ENCODE measurements at regions not wholly inside any gene's neighbourhood (a gene's known extent, or its start where the extent isn't known, plus 50 kb on each side); places are given as distances from the start of the nearest gene placed in this dataset.

GRCh38 chr19:30303131-30303654 is 69.0 kb upstream of the ZNF536 start:
- no peaks in the 10 kb centered on the region for H3K4me1 Mint-ChIP-seq (ENCODE audit: low read depth)
- H3K27ac Mint-ChIP-seq, result no peak overlapping the region
- H3K27me3 Mint-ChIP-seq (ENCODE audit: low read depth), result no peaks in the 10 kb centered on the region
- no peak overlapping the region for H3K4me3 Mint-ChIP-seq
- no peaks in the 10 kb centered on the region for H3K9me3 Mint-ChIP-seq
- CTCF ChIA-PET, result no interaction called here
- no peaks in the 10 kb centered on the region for H3K36me3 Mint-ChIP-seq (ENCODE audit: low read depth)
- DNase-seq, result no peak
- intact Hi-C loops (cut with micrococcal nuclease), result no loop called here

GRCh38 chr19:30304540-30304939 is 67.6 kb upstream of the ZNF536 start:
- intact Hi-C loops (cut with micrococcal nuclease), result no loop called here
- no peaks in the 10 kb centered on the region for H3K27me3 Mint-ChIP-seq (ENCODE audit: low read depth)
- no peak for DNase-seq
- no peaks in the 10 kb centered on the region for H3K9me3 Mint-ChIP-seq
- no peak overlapping the region for H3K27ac Mint-ChIP-seq
- CTCF ChIA-PET, result interaction anchor here (0.6 kb wide), 1 partner anchor 312 kb away, joined by 3 read pairs; no protein-coding TSS in a partner anchor
- H3K4me1 Mint-ChIP-seq (ENCODE audit: low read depth), result no peaks in the 10 kb centered on the region
- no peaks in the 10 kb centered on the region for H3K36me3 Mint-ChIP-seq (ENCODE audit: low read depth)
- H3K4me3 Mint-ChIP-seq, result no peak overlapping the region

- Mint-ChIP-seq H3K36me3 (ENCODE audit: low read depth) (no peaks in the 10 kb centered on the region), H3K4me1 (ENCODE audit: low read depth) (no peaks in the 10 kb centered on the region), H3K4me3 (no peak overlapping the region), H3K27me3 (ENCODE audit: low read depth) (no peaks in the 10 kb centered on the region), H3K27ac (no peak overlapping the region), H3K9me3 (no peaks in the 10 kb centered on the region)
- DNase-seq, result no peak
- CTCF ChIA-PET, result no interaction called here
- intact Hi-C loops (cut with micrococcal nuclease), result no loop called here
Measured at GRCh38 chr19:30305346-30306060, 66.7 kb upstream of the ZNF536 start.

GRCh38 chr19:30307191-30307974 is 64.8 kb upstream of the ZNF536 start:
- Mint-ChIP-seq H3K36me3 (ENCODE audit: low read depth) (no peaks in the 10 kb centered on the region), H3K4me1 (ENCODE audit: low read depth) (no peaks in the 10 kb centered on the region), H3K27ac (no peak overlapping the region), H3K9me3 (no peaks in the 10 kb centered on the region), H3K27me3 (ENCODE audit: low read depth) (no peaks in the 10 kb centered on the region), H3K4me3 (no peak overlapping the region)
- DNase-seq, result no peak
- CTCF ChIA-PET, result no interaction called here
- intact Hi-C loops (cut with micrococcal nuclease), result no loop called here

GRCh38 chr19:30309176-30309575 is 63.0 kb upstream of the ZNF536 start:
- no peaks in the 10 kb centered on the region for H3K9me3 Mint-ChIP-seq
- H3K36me3 Mint-ChIP-seq (ENCODE audit: low read depth), result no peaks in the 10 kb centered on the region
- no peak for DNase-seq
- intact Hi-C loops (cut with micrococcal nuclease), result no loop called here
- no peak overlapping the region for H3K27ac Mint-ChIP-seq
- H3K4me1 Mint-ChIP-seq (ENCODE audit: low read depth), result no peaks in the 10 kb centered on the region
- CTCF ChIA-PET, result interaction anchor here (0.6 kb wide), 1 partner anchor 17 kb away, joined by 4 read pairs; no protein-coding TSS in a partner anchor
- no peak overlapping the region for H3K4me3 Mint-ChIP-seq
- H3K27me3 Mint-ChIP-seq (ENCODE audit: low read depth), result no peaks in the 10 kb centered on the region

- Mint-ChIP-seq H3K4me3 (no peak overlapping the region), H3K9me3 (peaks cover 2% of the 10 kb centered on the region), H3K36me3 (ENCODE audit: low read depth) (no peaks in the 10 kb centered on the region), H3K27ac (no peak overlapping the region), H3K4me1 (ENCODE audit: low read depth) (no peaks in the 10 kb centered on the region), H3K27me3 (ENCODE audit: low read depth) (no peaks in the 10 kb centered on the region)
- CTCF ChIA-PET, result interaction anchor here (0.6 kb wide), 1 partner anchor 16 kb away, joined by 4 read pairs; no protein-coding TSS in a partner anchor
- no peak for DNase-seq
- intact Hi-C loops (cut with micrococcal nuclease), result no loop called here
Measured at GRCh38 chr19:30309905-30310601, 62.1 kb upstream of the ZNF536 start.

GRCh38 chr19:30310602-30311263 is 61.5 kb upstream of the ZNF536 start:
- intact Hi-C loops (cut with micrococcal nuclease), result no loop called here
- CTCF ChIA-PET, result no interaction called here
- Mint-ChIP-seq H3K4me3 (no peak overlapping the region), H3K36me3 (ENCODE audit: low read depth) (no peaks in the 10 kb centered on the region), H3K27ac (no peak overlapping the region), H3K9me3 (peaks cover 3% of the 10 kb centered on the region), H3K27me3 (ENCODE audit: low read depth) (no peaks in the 10 kb centered on the region), H3K4me1 (ENCODE audit: low read depth) (no peaks in the 10 kb centered on the region)
- no peak for DNase-seq

GRCh38 chr19:30311911-30312310 is 60.3 kb upstream of the ZNF536 start:
- no peaks in the 10 kb centered on the region for H3K4me1 Mint-ChIP-seq (ENCODE audit: low read depth)
- H3K4me3 Mint-ChIP-seq, result no peak overlapping the region
- no peak for DNase-seq
- CTCF ChIA-PET, result no interaction called here
- intact Hi-C loops (cut with micrococcal nuclease), result no loop called here
- no peaks in the 10 kb centered on the region for H3K36me3 Mint-ChIP-seq (ENCODE audit: low read depth)
- H3K27me3 Mint-ChIP-seq (ENCODE audit: low read depth), result no peaks in the 10 kb centered on the region
- H3K27ac Mint-ChIP-seq, result no peak overlapping the region
- H3K9me3 Mint-ChIP-seq, result peaks cover 3% of the 10 kb centered on the region

GRCh38 chr19:30312582-30313352 is 59.4 kb upstream of the ZNF536 start:
- intact Hi-C loops (cut with micrococcal nuclease), result no loop called here
- CTCF ChIA-PET, result no interaction called here
- Mint-ChIP-seq H3K9me3 (peaks cover 3% of the 10 kb centered on the region), H3K4me3 (no peak overlapping the region), H3K36me3 (ENCODE audit: low read depth) (no peaks in the 10 kb centered on the region), H3K27me3 (ENCODE audit: low read depth) (no peaks in the 10 kb centered on the region), H3K27ac (no peak overlapping the region), H3K4me1 (ENCODE audit: low read depth) (no peaks in the 10 kb centered on the region)
- no peak for DNase-seq

- H3K9me3 Mint-ChIP-seq, result peaks cover 3% of the 10 kb centered on the region
- no peak for DNase-seq
- intact Hi-C loops (cut with micrococcal nuclease), result no loop called here
- H3K4me3 Mint-ChIP-seq, result no peak overlapping the region
- H3K4me1 Mint-ChIP-seq (ENCODE audit: low read depth), result no peaks in the 10 kb centered on the region
- no peaks in the 10 kb centered on the region for H3K36me3 Mint-ChIP-seq (ENCODE audit: low read depth)
- no peaks in the 10 kb centered on the region for H3K27me3 Mint-ChIP-seq (ENCODE audit: low read depth)
- CTCF ChIA-PET, result no interaction called here
- no peak overlapping the region for H3K27ac Mint-ChIP-seq
Measured at GRCh38 chr19:30313353-30313750, 58.8 kb upstream of the ZNF536 start.

GRCh38 chr19:30314056-30314804 is 58.0 kb upstream of the ZNF536 start:
- intact Hi-C loops (cut with micrococcal nuclease), result no loop called here
- DNase-seq, result no peak

More at GRCh38 chr19:30314056-30314804, 58.0 kb upstream of the ZNF536 start:
- Mint-ChIP-seq H3K27me3 (ENCODE audit: low read depth) (no peaks in the 10 kb centered on the region), H3K9me3 (peaks cover 3% of the 10 kb centered on the region), H3K4me1 (ENCODE audit: low read depth) (no peaks in the 10 kb centered on the region), H3K36me3 (ENCODE audit: low read depth) (no peaks in the 10 kb centered on the region), H3K4me3 (no peak overlapping the region), H3K27ac (no peak overlapping the region)
- CTCF ChIA-PET, result no interaction called here
